HCT116 (cell line): ENCODE measurements at regions not wholly inside any gene's neighbourhood (a gene's known extent, or its start where the extent isn't known, plus 50 kb on each side); places are given as distances from the start of the nearest gene placed in this dataset.

Experiments used
- ATAC-seq: fragments of 200-7000 bp; cut with Tn5 transposase; 2 replicates; pipeline ENCODE4 v1.9.1; 2020; ENCODE audit warnings: mild to moderate bottlenecking, moderate library complexity
- BruUV-seq: library from RNA; stranded (reverse); fragments of 400-500 nt; replicated peaks from 2 replicates; lab custom pipeline; 2021; lab: Mats Ljungman, UMichigan
- CTCF ChIA-PET: fragments of 300-600 bp; sonication (Branson Sonifier 250); formaldehyde crosslinking; loops from one replicate; lab custom pipeline; 2021; ENCODE audit warnings: antibody characterized with exemption; lab: Charles Lee
- POLR2A ChIA-PET: fragments of 300-600, 350-600 bp; sonication (Branson Sonifier 250); formaldehyde crosslinking; loops from one replicate; lab custom pipeline; 2021; ENCODE audit warnings: antibody characterized with exemption; lab: Charles Lee
- RAD21 ChIA-PET, 2 experiments: fragments of 300-600 bp; sonication (Branson Sonifier 250); formaldehyde crosslinking; loops; one replicate each; lab custom pipeline; 2023; ENCODE audit warnings: low total read pairs in 2 of 2; ENCODE audit not compliant: uncharacterized antibody in 2 of 2, unreplicated experiment in 2 of 2, low non-redundant PET in 1 of 2; lab: Charles Lee
- DNase-seq: peaks from one replicate; pipeline ENCODE4 v3.0.0-alpha.2; 2010; ENCODE audit warnings: low read depth, low spot score
- H2AFZ ChIP-seq: fragments of 200-600 bp; shearing (Covaris generic), sonication (generic); 2 replicates; pipeline ENCODE4 v1.6.1; 2017; ENCODE audit warnings: low read depth, mixed run types, mixed read lengths, antibody characterized with exemption, low read length; ENCODE audit not compliant: poor library complexity, severe bottlenecking
- H3K27ac ChIP-seq: 2 replicates; pipeline ENCODE4 v1.5.1; 2012; ENCODE audit warnings: low read depth, low read length
- H3K27me3 ChIP-seq: fragments of 200-600 bp; sonication (generic); 2 replicates; pipeline ENCODE4 v1.6.1; 2016; ENCODE audit warnings: mixed run types, low read length, mixed read lengths; ENCODE audit not compliant: insufficient read depth
- H3K36me3 ChIP-seq, 2 experiments: fragments of 200-500 bp in 1 of 2; fragments of 200-600 bp in 1 of 2; sonication (Bioruptor generic) in 1 of 2; sonication (generic) in 1 of 2; 2 replicates each; pipeline versions ENCODE4 v1.5.1 to v1.6.1; 2014 to 2016; ENCODE audit warnings: low read length in 2 of 2, inconsistent platforms in 1 of 2, mixed read lengths in 1 of 2, mixed run types in 1 of 2; ENCODE audit not compliant: insufficient read depth in 2 of 2, control insufficient read depth in 1 of 2
- H3K4me1 ChIP-seq, 2 experiments: fragments of 200-600 bp in 1 of 2; sonication (generic) in 1 of 2; 2 replicates each; pipeline versions ENCODE4 v1.5.1 to v1.6.1; 2012 to 2017; ENCODE audit warnings: low read length in 2 of 2, inconsistent platforms in 1 of 2, mild to moderate bottlenecking in 1 of 2, mixed read lengths in 1 of 2, mixed run types in 1 of 2, moderate library complexity in 1 of 2; ENCODE audit not compliant: insufficient read depth in 2 of 2, control insufficient read depth in 1 of 2
- H3K4me2 ChIP-seq: fragments of 200-600 bp; sonication (generic); 2 replicates; pipeline ENCODE4 v1.6.1; 2017; ENCODE audit warnings: mixed run types, low read length, mixed read lengths
- H3K4me3 ChIP-seq, 2 experiments: fragments of 200-600 bp in 1 of 2; sonication (generic) in 1 of 2; replicated peaks in 1 of 2; 2 replicates each; pipeline ENCODE4 v1.5.1; 2011 to 2016; ENCODE audit warnings: low read length in 2 of 2, control low read depth in 1 of 2, low read depth in 1 of 2, mild to moderate bottlenecking in 1 of 2, mixed read lengths in 1 of 2, mixed run types in 1 of 2
- H3K79me2 ChIP-seq: fragments of 200-600 bp; sonication (generic); 2 replicates; pipeline ENCODE4 v1.6.1; 2017; ENCODE audit warnings: mild to moderate bottlenecking, mixed run types, low read length, moderate library complexity, mixed read lengths; ENCODE audit not compliant: insufficient read depth
- H3K9ac ChIP-seq: fragments of 200-600 bp; sonication (generic); 2 replicates; pipeline ENCODE4 v1.6.1; 2016; ENCODE audit warnings: low read length, mixed read lengths
- H3K9me2 ChIP-seq: fragments of 200-600 bp; sonication (generic), shearing (Covaris generic); 2 replicates; pipeline ENCODE4 v1.6.1; 2017; ENCODE audit warnings: mixed run types, mild to moderate bottlenecking, moderate library complexity; ENCODE audit not compliant: insufficient read depth
- H3K9me3 ChIP-seq, 2 experiments: fragments of 200-500 bp in 1 of 2; fragments of 200-600 bp in 1 of 2; sonication (Bioruptor generic) in 1 of 2; sonication (generic) in 1 of 2; 2 replicates each; pipeline ENCODE4 v1.6.1; 2014 to 2017; ENCODE audit warnings: low read length in 2 of 2, mixed read lengths in 2 of 2, inconsistent platforms in 1 of 2, low read depth in 1 of 2, mild to moderate bottlenecking in 1 of 2, mixed run types in 1 of 2, moderate library complexity in 1 of 2; ENCODE audit not compliant: control insufficient read depth in 1 of 2, insufficient read depth in 1 of 2
- H4K20me1 ChIP-seq: fragments of 200-600 bp; sonication (generic), shearing (Covaris generic); 2 replicates; pipeline ENCODE4 v1.6.1; 2017; ENCODE audit warnings: mixed run types, mild to moderate bottlenecking, moderate library complexity; ENCODE audit not compliant: insufficient read depth
- CTCF ChIP-seq, 3 experiments: fragments of 200-600 bp in 1 of 3; sonication (generic) in 1 of 3; IDR thresholded peaks in 2 of 3; conservative IDR thresholded peaks in 1 of 3; 2 replicates each; pipeline ENCODE4 v1.5.1; 2012 to 2017; ENCODE audit warnings: low read depth in 2 of 3, low read length in 2 of 3, antibody characterized with exemption in 1 of 3, borderline replicate concordance in 1 of 3, control low read depth in 1 of 3, mild to moderate bottlenecking in 1 of 3, mixed read lengths in 1 of 3, mixed run types in 1 of 3, moderate library complexity in 1 of 3; ENCODE audit not compliant: insufficient read depth in 1 of 3
- EGR1 ChIP-seq: IDR thresholded peaks from 2 replicates; pipeline ENCODE4 v1.6.1; 2012; ENCODE audit warnings: low read depth
- ELF1 ChIP-seq: IDR thresholded peaks from 2 replicates; pipeline ENCODE4 v1.6.1; 2012; ENCODE audit warnings: low read depth, borderline replicate concordance
- EZH2 ChIP-seq: fragments of 200-600 bp; sonication (generic); IDR thresholded peaks from 2 replicates; pipeline ENCODE4 v1.6.1; 2017; ENCODE audit warnings: antibody characterized with exemption, mixed run types
- EZH2phosphoT487 ChIP-seq: fragments of 200-600 bp; IDR thresholded peaks from 2 replicates; pipeline ENCODE4 v1.6.1; 2018; ENCODE audit warnings: antibody characterized with exemption, borderline replicate concordance
- FOSL1 ChIP-seq: IDR thresholded peaks from 2 replicates; pipeline ENCODE4 v1.6.1; 2012; ENCODE audit warnings: low read depth
- JUND ChIP-seq: IDR thresholded peaks from 2 replicates; pipeline ENCODE4 v1.6.1; 2012
- MAX ChIP-seq: IDR thresholded peaks from 2 replicates; pipeline ENCODE4 v1.6.1; 2012
- POLR2A ChIP-seq: IDR thresholded peaks from 2 replicates; pipeline ENCODE4 v1.7.0; 2011; ENCODE audit warnings: borderline replicate concordance; ENCODE audit not compliant: insufficient read depth, insufficient read length; ENCODE audit errors: extremely low read depth
- REST ChIP-seq: IDR thresholded peaks from 2 replicates; pipeline ENCODE4 v1.6.1; 2012; ENCODE audit warnings: low read depth
- SIN3A ChIP-seq: IDR thresholded peaks from 2 replicates; pipeline ENCODE4 v1.6.1; 2012; ENCODE audit warnings: low read depth
- SP1 ChIP-seq: IDR thresholded peaks from 2 replicates; pipeline ENCODE4 v1.6.1; 2012; ENCODE audit warnings: low read depth
- SRF ChIP-seq: IDR thresholded peaks from 2 replicates; pipeline ENCODE4 v1.6.1; 2012; ENCODE audit warnings: low read depth
- TCF7L2 ChIP-seq: IDR thresholded peaks from 2 replicates; pipeline ENCODE4 v1.7.0; 2011; ENCODE audit warnings: borderline replicate concordance, inconsistent platforms; ENCODE audit not compliant: insufficient read depth, insufficient read length; ENCODE audit errors: extremely low read depth
- ZFX ChIP-seq: fragments of 450-650 bp; IDR thresholded peaks from 2 replicates; pipeline ENCODE4 v1.6.1; 2017
- intact Hi-C: fragments of 100-400 bp; cut with micrococcal nuclease; formaldehyde crosslinking; loops from 2 replicates; pipeline ENCODE4 v1.10.0; 2022

- no peak for DNase-seq
- Histone ChIP-seq H3K9me3 (no peaks in the 10 kb centered on the region), H3K9me2 (no peaks in the 10 kb centered on the region), H3K27ac (no peak overlapping the region), H4K20me1 (no peaks in the 10 kb centered on the region), H3K4me2 (no peak overlapping the region), H3K36me3 (no peaks in the 10 kb centered on the region), H3K4me3 (no peak overlapping the region), H2AFZ (no peak overlapping the region), H3K4me1 (no peaks in the 10 kb centered on the region), H3K79me2 (no peaks in the 10 kb centered on the region), H3K9ac (no peak overlapping the region)
- ChIA-PET POLR2A (no interaction called here), CTCF (no interaction called here), RAD21 (no interaction called here)
- ATAC-seq: no peak
- no TSS peak for BruUV-seq
- intact Hi-C loops: no loop called here
- no peak for TF ChIP-seq SIN3A
- TF ChIP-seq CTCF (IDR thresholded peaks at IDR 0.05 in 2 of 3, conservative IDR thresholded peaks at IDR 0.05 in 1 of 3; ENCODE audit: borderline replicate concordance in 1 of 3, insufficient read depth in 1 of 3, low read depth in 2 of 3, low read length in 2 of 3): no peak
- no peak for TF ChIP-seq MAX
- TF ChIP-seq ELF1: no peak
- no peak for TF ChIP-seq POLR2A
- no peak for TF ChIP-seq ZFX
- no peak for TF ChIP-seq EZH2phosphoT487
- no peak for TF ChIP-seq JUND
- TF ChIP-seq, all 23 proteins: peak for 0
- H3K27me3 ChIP-seq: peaks cover 7% of the 10 kb centered on the region
These were observed 185.0 kb upstream of the HTR2A start for GRCh38 chr13:47081850-47082249.

GRCh38 chr13:47081246-47081645 is 184.4 kb upstream of the HTR2A start:
- Histone ChIP-seq H3K4me1 (no peaks in the 10 kb centered on the region), H3K36me3 (no peaks in the 10 kb centered on the region), H3K27me3 (peaks cover 7% of the 10 kb centered on the region), H4K20me1 (no peaks in the 10 kb centered on the region), H3K4me2 (no peak overlapping the region), H3K9me2 (no peaks in the 10 kb centered on the region), H3K9ac (no peak overlapping the region), H3K9me3 (no peaks in the 10 kb centered on the region), H3K4me3 (no peak overlapping the region), H3K79me2 (no peaks in the 10 kb centered on the region), H2AFZ (no peak overlapping the region), H3K27ac (no peak overlapping the region)
- RAD21 ChIA-PET: no interaction called here
- CTCF ChIA-PET: no interaction called here
- intact Hi-C loops: no loop called here
- DNase-seq (no peak), ATAC-seq (no peak)
- BruUV-seq: no TSS peak
- POLR2A ChIA-PET: no interaction called here
- no peak for TF ChIP-seq REST
- no peak for TF ChIP-seq EGR1
- no peak for TF ChIP-seq TCF7L2
- TF ChIP-seq POLR2A: no peak
- no peak for TF ChIP-seq SP1
- TF ChIP-seq SRF: no peak
- TF ChIP-seq ZFX: no peak
- TF ChIP-seq EZH2: no peak
- TF ChIP-seq JUND: no peak
- no peak for TF ChIP-seq FOSL1
